Osteoblast (primary cell): ENCODE measurements at regions not wholly inside any gene's neighbourhood (a gene's known extent, or its start where the extent isn't known, plus 50 kb on each side); places are given as distances from the start of the nearest gene placed in this dataset.

Experiments used
- DNase-seq: peaks from one replicate; pipeline ENCODE4 v3.0.0; 2011; ENCODE audit warnings: low spot score, mixed read lengths; ENCODE audit not compliant: insufficient read length; ENCODE audit errors: missing footprints
- H2AFZ ChIP-seq: 2 replicates; pipeline ENCODE4 v1.6.0; 2011; ENCODE audit warnings: mild to moderate bottlenecking, low read length
- H3K27ac ChIP-seq: 2 replicates; pipeline ENCODE4 v1.5.1; 2011; ENCODE audit warnings: mild to moderate bottlenecking, low read depth, low read length, moderate library complexity
- H3K27me3 ChIP-seq: 2 replicates; pipeline ENCODE4 v1.6.0; 2012; ENCODE audit warnings: mild to moderate bottlenecking, control low read depth, inconsistent platforms, low read length, moderate library complexity; ENCODE audit not compliant: insufficient read depth
- H3K36me3 ChIP-seq: 2 replicates; pipeline ENCODE4 v1.5.1; 2011; ENCODE audit warnings: mild to moderate bottlenecking, low read length, control low read depth, moderate library complexity; ENCODE audit not compliant: insufficient read depth
- H3K4me1 ChIP-seq: 2 replicates; pipeline ENCODE4 v1.5.1; 2011; ENCODE audit warnings: mild to moderate bottlenecking, low read length, control low read depth, moderate library complexity; ENCODE audit not compliant: insufficient read depth
- H3K4me2 ChIP-seq: 2 replicates; pipeline ENCODE4 v1.6.0; 2011; ENCODE audit warnings: mild to moderate bottlenecking, low read length; ENCODE audit not compliant: insufficient read depth
- H3K4me3 ChIP-seq: fragments of 200-600 bp; sonication (generic); 3 replicates; pipeline ENCODE4 v1.5.1; 2012; ENCODE audit warnings: mild to moderate bottlenecking, low read length, inconsistent platforms; ENCODE audit not compliant: insufficient read depth
- H3K79me2 ChIP-seq: 2 replicates; pipeline ENCODE4 v1.6.0; 2012; ENCODE audit warnings: mild to moderate bottlenecking, low read length, control low read depth, inconsistent platforms; ENCODE audit not compliant: insufficient read depth
- H3K9me3 ChIP-seq: 2 replicates; pipeline ENCODE4 v1.5.1; 2011; ENCODE audit warnings: low read depth, low read length, control low read depth
- H4K20me1 ChIP-seq: 2 replicates; pipeline ENCODE4 v1.6.0; 2012; ENCODE audit warnings: mild to moderate bottlenecking, low read length, control low read depth; ENCODE audit not compliant: insufficient read depth
- TF ChIP-seq, protein P1 (sequence below): IDR thresholded peaks from 2 replicates; pipeline ENCODE4 v1.5.1; 2011; ENCODE audit warnings: mild to moderate bottlenecking, low read depth, low read length, moderate library complexity; ENCODE audit errors: extremely low read depth

DNA sequence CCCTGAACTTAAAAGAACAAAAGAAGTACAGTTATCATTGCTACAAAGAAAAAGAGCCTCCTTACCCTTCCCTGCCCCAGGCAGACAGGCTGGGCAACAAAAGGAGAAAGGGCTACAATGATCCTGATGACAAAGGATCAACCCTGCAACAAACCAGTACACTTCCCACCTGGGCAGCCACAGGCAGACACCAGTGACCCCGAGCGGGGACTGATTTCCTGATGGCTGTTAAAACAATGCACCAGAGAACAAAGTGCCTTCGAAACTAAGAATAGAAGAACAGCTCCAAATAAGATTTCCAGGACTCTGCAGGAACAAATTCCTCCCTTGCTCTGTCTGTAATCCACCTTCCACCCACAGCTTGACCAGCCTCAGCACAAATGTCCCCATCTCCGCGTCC lies 106.3 kb upstream of the ARHGEF3 start:
- no peak overlapping the region for H3K27ac ChIP-seq
- no peaks in the 10 kb centered on the region for H3K4me1 ChIP-seq
- H4K20me1 ChIP-seq: no peaks in the 10 kb centered on the region
- H3K4me2 ChIP-seq: no peak overlapping the region
- no peaks in the 10 kb centered on the region for H3K27me3 ChIP-seq
- no peaks in the 10 kb centered on the region for H3K9me3 ChIP-seq
- no peak overlapping the region for H3K4me3 ChIP-seq
- no peak overlapping the region for H2AFZ ChIP-seq
- H3K79me2 ChIP-seq: no peaks in the 10 kb centered on the region
- no peaks in the 10 kb centered on the region for H3K36me3 ChIP-seq
- TF ChIP-seq, protein P1, sequence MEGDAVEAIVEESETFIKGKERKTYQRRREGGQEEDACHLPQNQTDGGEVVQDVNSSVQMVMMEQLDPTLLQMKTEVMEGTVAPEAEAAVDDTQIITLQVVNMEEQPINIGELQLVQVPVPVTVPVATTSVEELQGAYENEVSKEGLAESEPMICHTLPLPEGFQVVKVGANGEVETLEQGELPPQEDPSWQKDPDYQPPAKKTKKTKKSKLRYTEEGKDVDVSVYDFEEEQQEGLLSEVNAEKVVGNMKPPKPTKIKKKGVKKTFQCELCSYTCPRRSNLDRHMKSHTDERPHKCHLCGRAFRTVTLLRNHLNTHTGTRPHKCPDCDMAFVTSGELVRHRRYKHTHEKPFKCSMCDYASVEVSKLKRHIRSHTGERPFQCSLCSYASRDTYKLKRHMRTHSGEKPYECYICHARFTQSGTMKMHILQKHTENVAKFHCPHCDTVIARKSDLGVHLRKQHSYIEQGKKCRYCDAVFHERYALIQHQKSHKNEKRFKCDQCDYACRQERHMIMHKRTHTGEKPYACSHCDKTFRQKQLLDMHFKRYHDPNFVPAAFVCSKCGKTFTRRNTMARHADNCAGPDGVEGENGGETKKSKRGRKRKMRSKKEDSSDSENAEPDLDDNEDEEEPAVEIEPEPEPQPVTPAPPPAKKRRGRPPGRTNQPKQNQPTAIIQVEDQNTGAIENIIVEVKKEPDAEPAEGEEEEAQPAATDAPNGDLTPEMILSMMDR: no peak
- DNase-seq: no peak

DNA sequence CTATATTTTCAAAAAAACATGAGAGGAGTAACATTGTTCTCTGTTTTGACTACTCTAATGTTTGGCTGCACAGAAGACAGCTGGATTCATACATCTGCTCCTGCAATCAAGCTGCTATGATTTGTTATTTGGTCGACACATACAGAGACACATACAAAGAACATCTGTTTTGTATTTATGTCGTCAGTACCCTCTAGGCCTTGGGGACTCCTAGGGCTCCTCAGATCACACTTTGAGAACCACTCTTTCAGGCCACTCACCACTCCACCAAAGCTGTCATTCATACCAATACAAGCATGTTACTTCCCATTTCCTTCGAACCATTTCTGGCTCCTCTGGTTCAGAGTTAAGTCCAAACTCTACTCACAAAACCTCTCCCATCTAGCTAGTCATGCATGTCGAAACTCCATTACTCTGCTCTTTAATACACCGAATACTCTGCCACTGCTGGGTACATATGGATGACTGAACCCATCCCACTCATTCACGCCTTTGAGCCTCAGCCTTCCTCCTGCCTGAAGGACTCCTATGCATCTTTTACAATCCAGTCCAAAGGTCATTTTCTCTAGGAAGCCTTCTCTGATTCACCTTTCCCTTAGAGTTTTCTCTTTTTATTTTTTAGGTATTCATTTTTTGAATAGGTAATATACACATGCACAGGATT lies 102.9 kb upstream of the ARHGEF3 start:
- no peak overlapping the region for H2AFZ ChIP-seq
- no peaks in the 10 kb centered on the region for H3K9me3 ChIP-seq
- H3K27me3 ChIP-seq: no peaks in the 10 kb centered on the region
- H3K36me3 ChIP-seq: no peaks in the 10 kb centered on the region
- DNase-seq: no peak
- H3K4me3 ChIP-seq: no peak overlapping the region
- TF ChIP-seq, protein P1: no peak
- no peaks in the 10 kb centered on the region for H3K4me1 ChIP-seq
- H4K20me1 ChIP-seq: no peaks in the 10 kb centered on the region
- H3K27ac ChIP-seq: no peak overlapping the region
- no peaks in the 10 kb centered on the region for H3K79me2 ChIP-seq
- H3K4me2 ChIP-seq: no peak overlapping the region

DNA sequence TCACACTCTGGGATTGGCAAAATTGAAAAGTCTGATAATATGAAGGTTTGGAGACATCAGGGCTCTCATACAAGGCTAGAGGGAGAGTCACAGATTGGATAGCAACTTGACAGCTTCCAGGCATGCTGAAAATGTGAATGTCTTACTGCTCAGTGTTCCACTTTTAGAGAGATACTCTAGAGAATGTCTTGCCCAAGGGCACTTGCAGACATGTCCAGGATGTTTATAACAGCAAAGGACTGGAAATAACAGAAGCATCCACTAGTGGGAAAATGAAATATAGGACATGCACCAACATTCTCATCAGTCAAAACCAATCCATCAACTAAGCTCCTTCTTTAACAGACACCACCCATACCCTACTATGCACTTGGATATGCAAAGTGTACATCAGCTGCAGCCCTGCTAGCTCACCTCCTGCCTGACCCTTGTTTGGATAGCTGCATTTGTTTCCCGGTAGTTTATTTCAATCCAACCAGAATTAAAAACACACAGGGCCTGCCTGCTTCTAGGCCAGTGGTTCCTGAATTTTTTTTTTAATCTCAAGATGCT lies 101.6 kb upstream of the ARHGEF3 start:
- no peak for DNase-seq
- Histone ChIP-seq H3K4me1 (no peaks in the 10 kb centered on the region), H3K4me2 (no peak overlapping the region), H2AFZ (no peak overlapping the region), H3K4me3 (no peak overlapping the region), H3K27me3 (no peaks in the 10 kb centered on the region), H3K36me3 (no peaks in the 10 kb centered on the region), H3K79me2 (no peaks in the 10 kb centered on the region), H4K20me1 (no peaks in the 10 kb centered on the region), H3K9me3 (no peaks in the 10 kb centered on the region), H3K27ac (no peak overlapping the region)
- TF ChIP-seq, protein P1: no peak

DNA sequence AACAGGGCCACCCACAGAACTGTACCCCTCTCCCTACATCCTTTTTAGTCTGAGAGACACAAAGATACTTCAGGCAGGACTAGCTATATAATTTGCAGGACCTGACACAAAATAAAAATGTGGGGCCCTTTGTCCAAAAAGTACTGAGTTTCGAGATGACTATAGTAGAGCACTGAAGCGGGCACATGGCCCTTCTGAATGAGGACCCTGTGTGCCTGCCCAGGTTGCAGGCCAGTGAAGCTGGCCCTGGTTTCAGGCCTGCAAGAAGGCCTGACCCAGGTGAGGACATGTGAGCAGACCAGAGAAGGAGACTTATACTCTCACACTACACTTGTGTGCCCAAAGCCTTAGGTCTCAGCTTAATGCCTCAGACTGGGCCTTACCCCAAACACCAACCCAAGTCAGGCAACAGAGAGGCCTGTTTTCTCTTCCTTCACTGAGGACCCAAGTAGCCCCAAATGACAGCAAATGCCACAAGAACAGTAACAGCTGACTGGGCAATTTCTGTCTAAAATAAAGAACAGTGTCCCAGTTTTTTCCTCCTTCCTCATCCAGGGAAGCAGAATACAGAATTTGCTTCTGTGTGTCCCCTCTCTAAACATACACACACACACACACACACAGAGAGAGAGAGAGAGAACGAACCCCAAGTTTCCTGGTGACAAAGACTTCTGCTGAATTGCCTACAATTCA lies 100.9 kb upstream of the ARHGEF3 start:
- no peaks in the 10 kb centered on the region for H4K20me1 ChIP-seq
- H3K79me2 ChIP-seq: no peaks in the 10 kb centered on the region
- DNase-seq: no peak
- H3K9me3 ChIP-seq: no peaks in the 10 kb centered on the region
- no peak overlapping the region for H3K4me3 ChIP-seq
- TF ChIP-seq, protein P1: no peak
- H3K4me1 ChIP-seq: no peaks in the 10 kb centered on the region
- H2AFZ ChIP-seq: no peak overlapping the region
- H3K27ac ChIP-seq: no peak overlapping the region
- H3K27me3 ChIP-seq: no peaks in the 10 kb centered on the region
- no peak overlapping the region for H3K4me2 ChIP-seq
- no peaks in the 10 kb centered on the region for H3K36me3 ChIP-seq
